Colonic mucosa (tissue), 4 donors: ENCODE measurements at regions not wholly inside any gene's neighbourhood (a gene's known extent, or its start where the extent isn't known, plus 50 kb on each side); places are given as distances from the start of the nearest gene placed in this dataset.
"Not testable (repeated sequence)": the region's sequence is repeated elsewhere in the genome, so short reads cannot be mapped to it uniquely, and the experiment has no call there.

Source experiments
- DNase-seq: peaks from one replicate; pipeline ENCODE4 v3.0.0-alpha.2; 2020
- H3K27ac ChIP-seq: fragments of 200-600 bp; one replicate; pipeline ENCODE4 v1.8.0; 2021
- H3K27me3 ChIP-seq: fragments of 200-600 bp; one replicate; pipeline ENCODE4 v1.8.0; 2021
- H3K36me3 ChIP-seq: fragments of 200-600 bp; one replicate; pipeline ENCODE4 v1.8.0; 2021
- H3K4me1 ChIP-seq: fragments of 200-600 bp; one replicate; pipeline ENCODE4 v1.8.0; 2021; ENCODE audit warnings: mild to moderate bottlenecking
- H3K4me3 ChIP-seq: fragments of 200-600 bp; one replicate; pipeline ENCODE4 v1.8.0; 2021
- H3K9ac ChIP-seq, 2 donors: one replicate each; pipeline ENCODE4 v1.7.0; 2013; ENCODE audit warnings: control low read depth in 2 of 2, low read depth in 2 of 2, low read length in 2 of 2
- H3K9me3 ChIP-seq: fragments of 200-600 bp; one replicate; pipeline ENCODE4 v1.8.0; 2021
- CTCF ChIP-seq: fragments of 200-600 bp; IDR thresholded peaks from one replicate; pipeline ENCODE4 v1.8.0; 2022; ENCODE audit warnings: antibody characterized with exemption, mild to moderate bottlenecking
- intact Hi-C: fragments of 100-400 bp; cut with DNase I; formaldehyde crosslinking; loops from one replicate; pipeline ENCODE4 v1.14.1; 2022
- donor health status: healthy.
- donor health status: DM: no; HTN: no; CAD: no.
- donor health status: DM: no; HTN: no; CAD: no.

- no peaks in the 10 kb centered on the region for H3K36me3 ChIP-seq
- no peaks in the 10 kb centered on the region for H3K4me1 ChIP-seq
- H3K4me3 ChIP-seq: no peak overlapping the region
- TF ChIP-seq CTCF: no peak
- intact Hi-C loops: no loop called here
- no peaks in the 10 kb centered on the region for H3K27me3 ChIP-seq
- no peaks in the 10 kb centered on the region for H3K9me3 ChIP-seq
- DNase-seq: no peak
- H3K27ac ChIP-seq: no peak overlapping the region
- no peak overlapping the region for H3K9ac ChIP-seq
These were observed 438.7 kb downstream of the NTRK2 start for GRCh38 chr9:85108229-85108628.

GRCh38 chr9:85089188-85089969 is 419.9 kb downstream of the NTRK2 start:
- DNase-seq: no peak
- Histone ChIP-seq H3K36me3 (no peaks in the 10 kb centered on the region), H3K9me3 (no peaks in the 10 kb centered on the region), H3K9ac (no peak overlapping the region), H3K27me3 (no peaks in the 10 kb centered on the region), H3K4me3 (no peak overlapping the region), H3K4me1 (no peaks in the 10 kb centered on the region), H3K27ac (no peak overlapping the region)
- TF ChIP-seq CTCF: no peak
- intact Hi-C loops: no loop called here

GRCh38 chr9:85081963-85082362 is 412.4 kb downstream of the NTRK2 start:
- Histone ChIP-seq H3K27ac (no peak overlapping the region), H3K4me3 (no peak overlapping the region), H3K9ac (no peak overlapping the region), H3K36me3 (no peaks in the 10 kb centered on the region), H3K27me3 (no peaks in the 10 kb centered on the region), H3K9me3 (no peaks in the 10 kb centered on the region), H3K4me1 (no peaks in the 10 kb centered on the region)
- TF ChIP-seq CTCF: no peak
- intact Hi-C loops: no loop called here
- no peak for DNase-seq

GRCh38 chr9:85079349-85079748 is 409.8 kb downstream of the NTRK2 start:
- Histone ChIP-seq H3K27me3 (no peaks in the 10 kb centered on the region), H3K4me3 (no peak overlapping the region), H3K36me3 (no peaks in the 10 kb centered on the region), H3K4me1 (no peaks in the 10 kb centered on the region), H3K27ac (no peak overlapping the region), H3K9me3 (no peaks in the 10 kb centered on the region), H3K9ac (no peak overlapping the region)
- intact Hi-C loops: no loop called here
- TF ChIP-seq CTCF: no peak
- no peak for DNase-seq

GRCh38 chr9:85077944-85078343 is 408.4 kb downstream of the NTRK2 start:
- intact Hi-C loops: no loop called here
- H3K9me3 ChIP-seq: no peaks in the 10 kb centered on the region
- no peaks in the 10 kb centered on the region for H3K27me3 ChIP-seq
- no peaks in the 10 kb centered on the region for H3K36me3 ChIP-seq
- H3K4me3 ChIP-seq: no peak overlapping the region
- no peaks in the 10 kb centered on the region for H3K4me1 ChIP-seq
- no peak overlapping the region for H3K27ac ChIP-seq
- H3K9ac ChIP-seq: no peak overlapping the region
- TF ChIP-seq CTCF: no peak
- DNase-seq: no peak

GRCh38 chr9:85077146-85077545 is 407.6 kb downstream of the NTRK2 start:
- H3K4me3 ChIP-seq, H3K4me1 ChIP-seq, H3K9me3 ChIP-seq, H3K27ac ChIP-seq, intact Hi-C loops, H3K27me3 ChIP-seq, DNase-seq, H3K9ac ChIP-seq, H3K36me3 ChIP-seq: not testable (repeated sequence)
